Type B pancreatic cell (in vitro differentiated cells): ENCODE measurements at regions not wholly inside any gene's neighbourhood (a gene's known extent, or its start where the extent isn't known, plus 50 kb on each side); places are given as distances from the start of the nearest gene placed in this dataset.
A peak's percentile ranks its signal among the peaks of the same experiment; 100 is the strongest.

Experiments used
- DNase-seq: peaks from one replicate; pipeline ENCODE4 v3.0.0; 2021; ENCODE audit warnings: mixed read lengths; ENCODE audit not compliant: unreplicated experiment; ENCODE audit errors: extremely low spot score
- H3K27ac Mint-ChIP-seq: 2 replicates; pipeline ENCODE4 v1.8.0; 2021; ENCODE audit warnings: mild to moderate bottlenecking, mixed read lengths
- H3K27me3 Mint-ChIP-seq: 2 replicates; pipeline ENCODE4 v1.8.0; 2021; ENCODE audit warnings: mixed read lengths
- H3K36me3 Mint-ChIP-seq: 2 replicates; pipeline ENCODE4 v1.8.0; 2021; ENCODE audit warnings: mixed read lengths
- H3K4me1 Mint-ChIP-seq: one replicate; pipeline ENCODE4 v1.8.0; 2021; ENCODE audit warnings: mixed read lengths; ENCODE audit not compliant: unreplicated experiment
- H3K4me3 Mint-ChIP-seq: 2 replicates; pipeline ENCODE4 v1.8.0; 2021; ENCODE audit warnings: mild to moderate bottlenecking, mixed read lengths
- H3K9me3 Mint-ChIP-seq: 2 replicates; pipeline ENCODE4 v1.8.0; 2021; ENCODE audit warnings: mixed read lengths
- TF ChIP-seq, protein P1 (sequence below): fragments of 200-600 bp; sonication (generic); conservative IDR thresholded peaks from 2 replicates; pipeline ENCODE4 v1.5.0; 2021; ENCODE audit warnings: antibody characterized with exemption, mild to moderate bottlenecking

- TF ChIP-seq, protein P1, sequence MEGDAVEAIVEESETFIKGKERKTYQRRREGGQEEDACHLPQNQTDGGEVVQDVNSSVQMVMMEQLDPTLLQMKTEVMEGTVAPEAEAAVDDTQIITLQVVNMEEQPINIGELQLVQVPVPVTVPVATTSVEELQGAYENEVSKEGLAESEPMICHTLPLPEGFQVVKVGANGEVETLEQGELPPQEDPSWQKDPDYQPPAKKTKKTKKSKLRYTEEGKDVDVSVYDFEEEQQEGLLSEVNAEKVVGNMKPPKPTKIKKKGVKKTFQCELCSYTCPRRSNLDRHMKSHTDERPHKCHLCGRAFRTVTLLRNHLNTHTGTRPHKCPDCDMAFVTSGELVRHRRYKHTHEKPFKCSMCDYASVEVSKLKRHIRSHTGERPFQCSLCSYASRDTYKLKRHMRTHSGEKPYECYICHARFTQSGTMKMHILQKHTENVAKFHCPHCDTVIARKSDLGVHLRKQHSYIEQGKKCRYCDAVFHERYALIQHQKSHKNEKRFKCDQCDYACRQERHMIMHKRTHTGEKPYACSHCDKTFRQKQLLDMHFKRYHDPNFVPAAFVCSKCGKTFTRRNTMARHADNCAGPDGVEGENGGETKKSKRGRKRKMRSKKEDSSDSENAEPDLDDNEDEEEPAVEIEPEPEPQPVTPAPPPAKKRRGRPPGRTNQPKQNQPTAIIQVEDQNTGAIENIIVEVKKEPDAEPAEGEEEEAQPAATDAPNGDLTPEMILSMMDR = no peak
- Mint-ChIP-seq H3K27ac (no peak overlapping the region), H3K36me3 (no peaks in the 10 kb centered on the region), H3K4me1 (peaks cover 3% of the 10 kb centered on the region), H3K9me3 (peaks cover 4% of the 10 kb centered on the region), H3K4me3 (no peak overlapping the region), H3K27me3 (peaks cover 8% of the 10 kb centered on the region)
- no peak for DNase-seq
These were observed 72.5 kb upstream of the PRSS16 start for GRCh38 chr6:27174958-27175357.

DNA sequence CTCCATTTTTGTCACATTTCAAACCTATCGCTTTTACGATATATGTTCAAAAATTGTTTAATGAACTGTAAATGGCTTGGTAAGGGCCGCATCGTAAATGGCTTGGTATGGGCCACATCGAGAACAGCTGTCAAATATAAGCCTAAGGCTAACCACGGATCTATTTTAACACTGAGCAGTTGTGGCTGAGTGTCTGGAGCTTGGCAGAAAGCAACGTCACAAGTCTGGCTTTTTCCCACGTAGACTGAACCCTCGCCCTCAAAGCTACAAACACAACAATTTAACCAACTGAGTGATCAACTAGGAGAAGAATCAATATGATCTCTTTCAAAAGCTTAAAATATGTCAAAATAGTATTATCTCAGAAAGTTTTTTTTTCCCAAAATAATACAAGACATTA, 71.4 kb upstream of the PRSS16 start:
- peak overlapping the region; percentile 95 for H3K4me3 Mint-ChIP-seq
- peaks cover 3% of the 10 kb centered on the region for H3K4me1 Mint-ChIP-seq
- TF ChIP-seq, protein P1 = no peak
- no peaks in the 10 kb centered on the region for H3K36me3 Mint-ChIP-seq
- H3K27me3 Mint-ChIP-seq = peaks cover 8% of the 10 kb centered on the region
- DNase-seq = no peak
- H3K9me3 Mint-ChIP-seq = peaks cover 6% of the 10 kb centered on the region
- peak overlapping the region; percentile 97 for H3K27ac Mint-ChIP-seq

DNA sequence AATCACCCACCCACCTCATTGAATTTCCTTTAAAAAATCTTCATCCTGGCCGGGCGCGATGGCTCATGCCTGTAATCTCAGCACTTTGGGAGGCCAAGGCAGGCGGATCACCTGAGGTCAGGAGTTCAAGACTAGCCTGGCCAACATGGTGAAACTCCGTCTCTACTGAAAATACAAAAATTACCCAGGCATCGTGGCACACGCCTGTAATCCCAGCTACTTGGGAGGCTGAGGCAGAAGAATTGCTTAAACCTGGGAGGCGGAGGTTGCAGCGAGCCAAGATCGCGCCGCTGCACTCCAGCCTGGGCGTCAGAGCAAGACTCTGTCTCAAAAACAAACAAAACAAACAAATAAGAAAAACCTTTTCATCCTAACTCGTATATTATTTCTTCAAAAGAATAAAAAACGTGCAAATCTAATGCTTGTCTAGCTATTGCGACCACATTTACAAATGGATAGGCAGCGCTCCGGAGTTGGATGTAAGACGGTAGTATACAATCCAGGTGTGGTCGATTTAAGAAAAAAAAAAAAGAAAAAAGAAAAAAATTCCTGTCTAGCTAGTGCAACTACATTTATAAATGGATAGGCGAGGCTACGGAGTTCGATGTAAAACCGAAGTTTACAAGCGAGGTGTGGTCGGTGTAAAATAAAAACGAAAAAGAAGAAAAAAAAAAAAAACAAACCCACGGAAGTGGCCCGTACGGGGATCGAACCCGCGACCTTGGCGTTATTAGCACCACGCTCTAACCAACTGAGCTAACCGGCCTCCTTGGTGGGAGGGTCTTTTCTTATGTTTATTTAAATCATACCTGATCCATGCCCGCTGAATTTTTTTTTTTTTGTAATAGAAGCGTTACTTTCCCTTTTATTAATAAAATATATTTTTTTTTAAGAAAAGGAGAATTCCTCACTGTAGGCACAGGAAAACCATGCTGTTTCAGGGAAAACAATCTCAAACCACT, 70.7 kb upstream of the PRSS16 start:
- Mint-ChIP-seq H3K27me3 (peaks cover 8% of the 10 kb centered on the region), H3K36me3 (peaks cover under 1% of the 10 kb centered on the region), H3K9me3 (peaks cover 6% of the 10 kb centered on the region), H3K27ac (peak overlapping the region; percentile 97), H3K4me3 (peak overlapping the region; percentile 95), H3K4me1 (peaks cover 3% of the 10 kb centered on the region)
- no peak for DNase-seq
- TF ChIP-seq, protein P1 = no peak

DNA sequence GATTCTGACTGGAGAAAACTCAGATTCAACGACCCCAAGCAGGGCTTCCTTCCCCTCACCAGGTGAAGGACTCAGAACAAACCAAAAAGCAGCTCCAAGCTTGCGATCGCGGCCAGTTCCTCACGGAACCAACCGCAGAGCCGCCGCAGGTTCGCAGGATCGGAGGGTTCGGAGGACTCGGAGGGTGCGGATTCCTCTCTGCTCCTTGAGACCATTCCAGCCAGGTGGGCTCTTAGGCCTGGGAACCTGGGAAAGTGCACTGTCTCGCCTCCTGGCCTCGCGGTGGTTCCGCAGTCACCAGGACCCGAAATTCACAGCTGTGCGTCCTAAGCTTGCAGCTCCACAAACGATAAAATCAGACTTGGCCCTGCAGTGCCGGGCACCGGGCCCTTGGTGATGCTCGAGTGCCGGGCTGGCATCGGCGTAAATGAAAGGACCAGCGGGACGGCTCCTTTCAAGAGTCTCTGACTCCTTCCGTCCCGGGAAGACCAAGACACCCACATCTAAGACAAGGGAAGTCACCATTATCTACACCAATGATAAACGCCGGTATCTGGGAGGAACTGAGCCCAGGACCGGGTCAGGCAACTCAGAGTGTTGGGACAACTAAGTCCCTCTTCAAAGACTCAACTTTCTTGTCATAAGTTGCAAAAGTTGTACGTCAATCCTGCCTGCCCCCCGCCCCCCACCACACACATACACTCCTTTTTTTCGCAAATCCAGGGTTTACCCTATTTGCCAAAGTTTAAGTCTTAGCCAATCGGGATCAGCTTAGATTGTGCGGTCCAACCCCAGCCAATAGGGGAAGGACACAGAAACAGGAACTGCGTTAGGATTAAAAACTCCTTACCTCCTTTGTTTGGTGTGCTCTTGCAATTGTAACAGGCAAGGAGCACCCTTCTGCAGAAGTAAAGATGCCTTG, 69.8 kb upstream of the PRSS16 start:
- Mint-ChIP-seq H3K27me3 (peaks cover 8% of the 10 kb centered on the region), H3K36me3 (peaks cover 5% of the 10 kb centered on the region), H3K4me1 (peaks cover 3% of the 10 kb centered on the region), H3K27ac (peak overlapping the region; percentile 97), H3K4me3 (peak overlapping the region; percentile 95), H3K9me3 (peaks cover 6% of the 10 kb centered on the region)
- DNase-seq = peak; percentile 86
- TF ChIP-seq, protein P1 = peak; percentile 66

DNA sequence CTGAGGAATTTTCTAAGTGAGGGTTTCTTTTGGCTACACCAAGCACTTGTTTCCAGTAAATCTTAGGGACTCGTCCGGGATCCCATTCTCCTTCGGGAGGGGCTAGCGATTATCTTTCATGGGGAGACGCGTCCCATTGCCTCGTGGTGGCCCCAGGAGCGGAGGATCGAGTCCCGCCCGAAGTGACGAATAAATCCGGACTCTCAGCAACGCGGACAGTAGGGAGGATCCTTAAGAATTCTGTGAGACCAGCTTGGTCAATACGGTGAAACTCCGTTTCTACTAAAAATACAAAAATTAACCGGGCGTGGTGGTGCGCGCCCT, 69.1 kb upstream of the PRSS16 start:
- TF ChIP-seq, protein P1 = no peak
- H3K27me3 Mint-ChIP-seq = peaks cover 8% of the 10 kb centered on the region
- H3K27ac Mint-ChIP-seq = peak overlapping the region; percentile 97
- H3K9me3 Mint-ChIP-seq = peaks cover 6% of the 10 kb centered on the region
- peaks cover 5% of the 10 kb centered on the region for H3K36me3 Mint-ChIP-seq
- peak overlapping the region; percentile 95 for H3K4me3 Mint-ChIP-seq
- H3K4me1 Mint-ChIP-seq = peaks cover 3% of the 10 kb centered on the region
- no peak for DNase-seq
